ENCODE measurements at regions not wholly inside any gene's neighbourhood (a gene's known extent, or its start where the extent isn't known, plus 50 kb on each side); places are given as distances from the start of the nearest gene placed in this dataset.

- TF ChIP-seq GTF2F1 (IDR thresholded peaks at IDR 0.05; ENCODE audit: borderline replicate concordance, low read depth, low read length) (no peak), RAD21 (IDR thresholded peaks at IDR 0.05 in 1 of 2, conservative IDR thresholded peaks at IDR 0.05 in 1 of 2; ENCODE audit: low read depth in 2 of 2, low read length in 2 of 2) (no peak), BRCA1 (IDR thresholded peaks at IDR 0.05; ENCODE audit: low read depth, low read length) (no peak), YY1 (IDR thresholded peaks at IDR 0.05; ENCODE audit: low read depth, low read length) (no peak), POLR2A (IDR thresholded peaks at IDR 0.05; ENCODE audit: control extremely low read depth in 1 of 2, low read depth in 2 of 2, low read length in 2 of 2) (no peak), CTCF (IDR thresholded peaks at IDR 0.05; ENCODE audit: control extremely low read depth in 1 of 3, insufficient read depth in 1 of 3, low read depth in 1 of 3, low read length in 3 of 3) (no peak), BCL11A (IDR thresholded peaks at IDR 0.05; ENCODE audit: low read depth in 2 of 2, low read length in 2 of 2) (no peak), SP1 (IDR thresholded peaks at IDR 0.05; ENCODE audit: low read depth, low read length) (no peak), CBX8 (IDR thresholded peaks at IDR 0.05; ENCODE audit: borderline replicate concordance, low read depth, low read length) (no peak), HDAC2 (IDR thresholded peaks at IDR 0.05; ENCODE audit: borderline replicate concordance in 1 of 2, low read depth in 2 of 2, low read length in 2 of 2) (no peak), KDM1A (IDR thresholded peaks at IDR 0.05; ENCODE audit: borderline replicate concordance, low read length) (no peak)
Measured at GRCh38 chr2:18309188-18309587, 251.3 kb downstream of the RDH14 start.
